ENCODE measurements at regions not wholly inside any gene's neighbourhood (a gene's known extent, or its start where the extent isn't known, plus 50 kb on each side); places are given as distances from the start of the nearest gene placed in this dataset.

GRCh38 chr9:1388216-1388615, 338.1 kb downstream of the DMRT2 start:
- TF ChIP-seq YY1 (IDR thresholded peaks at IDR 0.05; ENCODE audit: extremely low read depth, insufficient replicate concordance, low read depth, low read length) (no peak), POLR2A (IDR thresholded peaks at IDR 0.05; ENCODE audit: borderline replicate concordance, extremely low read depth, insufficient read depth, insufficient read length) (no peak), CTCF (IDR thresholded peaks at IDR 0.05 in 2 of 3, conservative IDR thresholded peaks at IDR 0.05 in 1 of 3; ENCODE audit: borderline replicate concordance in 1 of 3, insufficient read depth in 1 of 3, low read depth in 2 of 3, low read length in 2 of 3) (no peak), EZH2 (IDR thresholded peaks at IDR 0.05) (no peak), ATF3 (IDR thresholded peaks at IDR 0.05) (no peak), REST (IDR thresholded peaks at IDR 0.05; ENCODE audit: low read depth) (no peak), ZNF274 (IDR thresholded peaks at IDR 0.05; ENCODE audit: low read depth, low read length) (no peak), POLR2AphosphoS5 (IDR thresholded peaks at IDR 0.05; ENCODE audit: low read depth, low read length) (no peak), SRF (IDR thresholded peaks at IDR 0.05; ENCODE audit: low read depth) (no peak), JUND (IDR thresholded peaks at IDR 0.05) (no peak), SIN3A (IDR thresholded peaks at IDR 0.05; ENCODE audit: low read depth) (no peak)

Measured in HCT116 (cell line).